ENCODE measurements at regions not wholly inside any gene's neighbourhood (a gene's known extent, or its start where the extent isn't known, plus 50 kb on each side); places are given as distances from the start of the nearest gene placed in this dataset.
"Not testable (repeated sequence)": the region's sequence is repeated elsewhere in the genome, so short reads cannot be mapped to it uniquely, and the experiment has no call there.

GRCh38 chr14:58752289-58752688, 114.5 kb downstream of the DACT1 start:
- DNase-seq (ENCODE audit: low read depth in 1 of 2, low spot score in 1 of 2): no peak

- DNase-seq (ENCODE audit: low read depth in 1 of 2, low spot score in 1 of 2): no peak
These were observed 115.0 kb downstream of the DACT1 start for GRCh38 chr14:58752771-58753201.

GRCh38 chr14:58755031-58755925, 117.5 kb downstream of the DACT1 start:
- no peak for DNase-seq (ENCODE audit: low read depth in 1 of 2, low spot score in 1 of 2)

- no peak for DNase-seq (ENCODE audit: low read depth in 1 of 2, low spot score in 1 of 2)
These were observed 122.4 kb downstream of the DACT1 start for GRCh38 chr14:58760121-58760520.

GRCh38 chr14:58762629-58763028, 124.9 kb downstream of the DACT1 start:
- DNase-seq (ENCODE audit: low read depth in 1 of 2, low spot score in 1 of 2): no peak

- DNase-seq (ENCODE audit: low read depth in 1 of 2, low spot score in 1 of 2): no peak
These were observed 125.4 kb downstream of the DACT1 start for GRCh38 chr14:58763210-58763609.

GRCh38 chr14:58765418-58765831, 127.7 kb downstream of the DACT1 start:
- DNase-seq (ENCODE audit: low read depth in 1 of 2, low spot score in 1 of 2): no peak

GRCh38 chr14:58765843-58766242, 128.1 kb downstream of the DACT1 start:
- no peak for DNase-seq (ENCODE audit: low read depth in 1 of 2, low spot score in 1 of 2)

- DNase-seq (ENCODE audit: low read depth in 1 of 2, low spot score in 1 of 2): no peak
These were observed 131.4 kb downstream of the DACT1 start for GRCh38 chr14:58769011-58769643.

- no peak for DNase-seq (ENCODE audit: low read depth in 1 of 2, low spot score in 1 of 2)
These were observed 132.0 kb downstream of the DACT1 start for GRCh38 chr14:58769771-58770170.

GRCh38 chr14:58770491-58770982, 132.8 kb downstream of the DACT1 start:
- DNase-seq (ENCODE audit: low read depth in 1 of 2, low spot score in 1 of 2): no peak

- no peak for DNase-seq (ENCODE audit: low read depth in 1 of 2, low spot score in 1 of 2)
These were observed 133.3 kb downstream of the DACT1 start for GRCh38 chr14:58771016-58771415.

GRCh38 chr14:58772116-58772515, 134.4 kb downstream of the DACT1 start:
- no peak for DNase-seq (ENCODE audit: low read depth in 1 of 2, low spot score in 1 of 2)

- DNase-seq (ENCODE audit: low read depth in 1 of 2, low spot score in 1 of 2): no peak
These were observed 135.2 kb downstream of the DACT1 start for GRCh38 chr14:58772794-58773620.

GRCh38 chr14:58774531-58774930, 136.8 kb downstream of the DACT1 start:
- DNase-seq (ENCODE audit: low read depth in 1 of 2, low spot score in 1 of 2): no peak

- DNase-seq (ENCODE audit: low read depth in 1 of 2, low spot score in 1 of 2): not testable (repeated sequence)
These were observed 137.4 kb downstream of the DACT1 start for GRCh38 chr14:58775130-58775529.

- no peak for DNase-seq (ENCODE audit: low read depth in 1 of 2, low spot score in 1 of 2)
These were observed 138.8 kb downstream of the DACT1 start for GRCh38 chr14:58776516-58776915.

- no peak for DNase-seq (ENCODE audit: low read depth in 1 of 2, low spot score in 1 of 2)
These were observed 139.8 kb downstream of the DACT1 start for GRCh38 chr14:58777541-58777979.

- DNase-seq (ENCODE audit: low read depth in 1 of 2, low spot score in 1 of 2): no peak
These were observed 140.4 kb downstream of the DACT1 start for GRCh38 chr14:58778202-58778601.

- no peak for DNase-seq (ENCODE audit: low read depth in 1 of 2, low spot score in 1 of 2)
These were observed 141.6 kb downstream of the DACT1 start for GRCh38 chr14:58779376-58779775.

- DNase-seq (ENCODE audit: low read depth in 1 of 2, low spot score in 1 of 2): no peak
These were observed 142.4 kb downstream of the DACT1 start for GRCh38 chr14:58780185-58780584.

Data from activated CD4-positive, alpha-beta T cell treated with anti-CD3 and anti-CD28 coated beads, Interleukin-2, amount 50 U/mL, for 24 hours (primary cell).